ENCODE measurements at regions not wholly inside any gene's neighbourhood (a gene's known extent, or its start where the extent isn't known, plus 50 kb on each side); places are given as distances from the start of the nearest gene placed in this dataset.
A peak's percentile ranks its signal among the peaks of the same experiment; 100 is the strongest.

GRCh38 chr11:27812341-27812740 lies 112.1 kb upstream of the BDNF start:
- Histone ChIP-seq H3K27me3 (no peaks in the 10 kb centered on the region), H3K4me1 (no peaks in the 10 kb centered on the region), H3K36me3 (no peaks in the 10 kb centered on the region), H3K9ac (ENCODE audit: low read depth in 2 of 2, low read length in 2 of 2) (no peak overlapping the region), H3K27ac (no peak overlapping the region), H3K9me3 (no peaks in the 10 kb centered on the region), H3K4me3 (no peak overlapping the region)
- no peak for TF ChIP-seq CTCF (IDR thresholded peaks at IDR 0.05)
- DNase-seq, result no peak
- intact Hi-C loops (cut with DNase I), result no loop called here

- no peak for TF ChIP-seq CTCF (IDR thresholded peaks at IDR 0.05)
- Histone ChIP-seq H3K9me3 (no peaks in the 10 kb centered on the region), H3K4me1 (no peaks in the 10 kb centered on the region), H3K27ac (no peak overlapping the region), H3K9ac (ENCODE audit: low read depth in 2 of 2, low read length in 2 of 2) (no peak overlapping the region), H3K27me3 (no peaks in the 10 kb centered on the region), H3K36me3 (no peaks in the 10 kb centered on the region), H3K4me3 (no peak overlapping the region)
- intact Hi-C loops (cut with DNase I), result no loop called here
- no peak for DNase-seq
Measured at GRCh38 chr11:27807596-27807995, 107.3 kb upstream of the BDNF start.

- H3K9ac ChIP-seq (ENCODE audit: low read depth in 2 of 2, low read length in 2 of 2), result no peak overlapping the region
- no peak overlapping the region for H3K27ac ChIP-seq
- TF ChIP-seq CTCF (IDR thresholded peaks at IDR 0.05), result no peak
- no peak for DNase-seq
- intact Hi-C loops (cut with DNase I), result no loop called here
- H3K9me3 ChIP-seq, result no peaks in the 10 kb centered on the region
- H3K27me3 ChIP-seq, result no peaks in the 10 kb centered on the region
- H3K36me3 ChIP-seq, result no peaks in the 10 kb centered on the region
- no peaks in the 10 kb centered on the region for H3K4me1 ChIP-seq
- no peak overlapping the region for H3K4me3 ChIP-seq
Measured at GRCh38 chr11:27806122-27806521, 105.9 kb upstream of the BDNF start.

GRCh38 chr11:27795955-27796861 lies 96.0 kb upstream of the BDNF start:
- Histone ChIP-seq H3K9ac (ENCODE audit: low read depth in 2 of 2, low read length in 2 of 2) (peak overlapping the region in 1 of 2 donors; percentile 66), H3K4me1 (no peaks in the 10 kb centered on the region), H3K27ac (peak overlapping the region; percentile 74), H3K4me3 (no peak overlapping the region), H3K27me3 (no peaks in the 10 kb centered on the region), H3K36me3 (no peaks in the 10 kb centered on the region), H3K9me3 (no peaks in the 10 kb centered on the region)
- no peak for TF ChIP-seq CTCF (IDR thresholded peaks at IDR 0.05)
- peak; percentile 77 for DNase-seq
- intact Hi-C loops (cut with DNase I), result no loop called here

GRCh38 chr11:27786864-27787263 lies 86.6 kb upstream of the BDNF start:
- no peaks in the 10 kb centered on the region for H3K9me3 ChIP-seq

More at GRCh38 chr11:27786864-27787263, 86.6 kb upstream of the BDNF start:
- intact Hi-C loops (cut with DNase I), result no loop called here
- H3K4me1 ChIP-seq, result no peaks in the 10 kb centered on the region
- no peak overlapping the region for H3K27ac ChIP-seq
- no peaks in the 10 kb centered on the region for H3K27me3 ChIP-seq
- H3K4me3 ChIP-seq, result no peak overlapping the region
- no peak for DNase-seq
- no peaks in the 10 kb centered on the region for H3K36me3 ChIP-seq
- no peak overlapping the region for H3K9ac ChIP-seq (ENCODE audit: low read depth in 2 of 2, low read length in 2 of 2)
- TF ChIP-seq CTCF (IDR thresholded peaks at IDR 0.05), result no peak
